GDM1 (cell line): ENCODE measurements at regions not wholly inside any gene's neighbourhood (a gene's known extent, or its start where the extent isn't known, plus 50 kb on each side); places are given as distances from the start of the nearest gene placed in this dataset.

Experiments
- DNase-seq: peaks from one replicate; lab custom pipeline; 2025; lab: John Stamatoyannopoulos, UW

DNA sequence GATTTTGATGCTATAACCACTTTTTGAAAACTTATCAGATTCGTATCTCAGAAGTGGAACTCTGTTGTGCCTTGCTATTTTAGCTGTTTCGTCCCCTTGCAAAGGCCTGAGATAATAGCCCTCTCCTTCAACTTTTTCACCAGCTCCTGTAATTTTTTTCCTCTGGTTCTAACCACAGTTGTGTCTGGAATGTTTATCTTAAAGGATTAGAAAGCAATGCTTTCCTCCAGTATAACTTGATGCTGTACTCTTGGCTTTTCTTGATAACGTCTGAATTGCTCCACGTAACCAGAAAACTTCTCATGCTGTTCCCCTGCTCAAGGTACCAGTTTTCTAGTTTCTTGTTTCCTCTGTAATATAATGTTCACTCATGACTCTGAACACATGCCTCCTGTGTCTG lies 209.4 kb downstream of the DTWD2 start:
- DNase-seq = no peak

DNA sequence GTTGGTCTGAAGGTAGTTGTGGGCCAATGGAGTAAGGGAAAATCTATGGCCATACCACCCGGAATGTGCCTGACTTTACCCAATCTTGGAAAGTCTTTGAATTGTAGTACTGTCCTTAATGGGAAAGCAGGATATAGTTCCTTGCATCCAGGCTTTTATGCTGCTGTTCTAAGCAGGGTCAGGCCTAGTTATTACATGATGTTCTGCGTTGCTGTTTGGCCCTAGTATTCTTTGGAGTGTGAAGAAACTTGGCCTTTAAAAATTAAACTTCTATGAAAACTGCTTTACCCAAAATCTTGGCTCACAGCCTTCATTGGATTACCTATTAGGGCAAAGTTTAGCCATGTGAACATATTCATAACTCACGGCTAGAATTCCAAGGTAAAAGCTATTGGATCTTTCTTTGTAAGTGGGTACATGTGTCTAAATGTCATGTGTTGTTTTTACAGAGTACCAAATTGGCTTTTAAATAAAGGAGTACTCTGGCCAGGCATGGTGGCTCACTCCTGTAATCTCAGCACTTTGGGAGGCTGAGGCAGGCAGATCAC lies 211.1 kb downstream of the DTWD2 start:
- no peak for DNase-seq

DNA sequence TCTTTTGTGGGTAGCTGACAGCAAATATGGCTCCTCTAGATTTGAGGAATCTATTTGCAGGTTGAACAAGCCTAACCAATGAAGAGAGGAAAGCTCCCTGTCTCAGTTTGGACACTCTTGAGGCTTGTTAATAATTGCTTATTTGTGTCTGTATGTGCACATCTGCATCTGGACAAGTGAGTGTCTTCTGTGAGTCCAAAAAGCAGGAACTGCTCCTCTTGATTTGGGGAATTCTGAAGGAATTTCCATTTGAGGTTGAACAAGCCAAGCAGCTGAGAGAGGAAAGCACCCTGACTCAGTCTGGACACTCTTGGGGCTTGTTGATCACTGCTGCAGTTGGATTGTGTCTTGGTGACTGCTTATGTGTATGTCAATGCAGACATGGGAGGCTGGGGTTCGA lies 211.6 kb downstream of the DTWD2 start:
- no peak for DNase-seq

DNA sequence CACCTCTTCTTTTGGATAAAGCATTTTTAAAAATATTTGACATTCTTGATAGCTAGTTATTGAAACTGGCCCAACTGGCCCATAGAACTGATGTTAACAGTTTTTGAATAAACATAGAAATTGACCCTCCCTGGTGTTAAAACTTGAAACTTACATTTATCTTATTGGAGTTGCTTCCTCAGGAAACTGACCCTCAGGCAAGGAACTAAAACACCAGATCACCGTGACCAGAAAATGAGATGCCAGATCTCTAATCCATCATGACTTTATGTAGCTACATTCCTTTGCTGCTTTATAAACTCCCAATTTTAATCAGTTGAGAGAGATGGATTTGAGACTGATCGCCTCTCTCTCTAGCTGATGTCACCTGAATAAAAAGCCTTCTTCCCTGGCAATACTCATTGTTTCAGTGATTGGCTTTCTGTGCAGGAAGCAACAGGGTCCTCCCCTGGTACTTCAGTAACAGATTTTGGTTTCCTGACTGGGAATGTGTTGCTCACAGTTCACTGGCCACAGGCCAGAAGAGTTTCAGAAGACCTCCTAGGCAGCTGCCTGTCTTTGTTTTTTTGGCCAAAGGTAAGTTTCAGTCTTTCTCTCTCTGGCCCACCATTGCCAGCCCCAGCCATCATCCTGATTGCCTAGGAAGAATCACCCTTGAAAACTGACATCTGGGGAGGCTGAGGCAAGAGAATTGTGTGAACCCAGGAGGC lies 212.4 kb downstream of the DTWD2 start:
- no peak for DNase-seq

DNA sequence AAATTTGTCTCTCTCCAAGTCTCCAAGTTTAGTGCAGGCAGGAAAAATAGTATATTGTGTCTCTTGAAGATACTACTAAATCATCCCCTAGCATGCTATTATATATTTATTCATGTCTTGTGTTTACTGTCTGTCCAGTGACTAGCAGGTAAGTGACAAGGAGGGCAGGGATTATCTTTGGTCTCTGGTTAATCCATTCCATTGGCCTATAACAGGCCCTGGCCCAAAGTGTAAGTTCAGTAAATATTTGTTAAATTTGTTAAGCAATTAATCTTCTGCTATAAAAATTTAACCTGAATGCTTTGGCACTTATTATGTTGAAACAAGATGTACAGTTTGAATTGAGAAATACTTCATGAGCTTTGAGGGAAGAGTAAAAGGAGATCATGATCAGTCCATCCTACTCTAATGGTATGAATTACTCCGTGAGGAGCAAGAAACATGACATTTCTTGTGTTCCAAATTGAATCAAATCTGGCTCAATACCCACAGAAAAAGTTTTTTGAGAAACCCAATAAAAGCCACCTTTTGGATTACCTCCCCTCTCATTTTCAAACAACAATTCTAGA lies 219.7 kb downstream of the DTWD2 start:
- no peak for DNase-seq

DNA sequence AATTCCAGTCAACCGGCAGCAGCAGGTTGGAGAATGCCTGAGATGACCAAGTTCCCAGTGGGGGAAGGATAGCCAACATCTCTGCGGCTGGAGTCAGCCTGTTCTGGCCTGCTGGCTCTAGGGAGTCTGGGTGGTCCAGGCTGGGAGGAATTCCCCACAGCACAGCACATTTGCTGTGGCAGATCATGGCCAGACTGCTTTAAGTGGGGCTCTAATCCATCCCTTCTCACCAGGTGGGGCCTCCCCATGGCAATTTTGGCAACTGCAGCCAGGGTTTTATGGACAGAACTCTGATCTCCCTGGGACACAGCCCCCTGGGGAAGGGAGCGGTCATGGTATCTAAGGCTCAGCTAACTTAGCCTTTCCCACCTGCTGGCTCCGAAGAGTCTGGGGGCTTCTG lies 226.1 kb downstream of the DTWD2 start:
- DNase-seq = no peak

DNA sequence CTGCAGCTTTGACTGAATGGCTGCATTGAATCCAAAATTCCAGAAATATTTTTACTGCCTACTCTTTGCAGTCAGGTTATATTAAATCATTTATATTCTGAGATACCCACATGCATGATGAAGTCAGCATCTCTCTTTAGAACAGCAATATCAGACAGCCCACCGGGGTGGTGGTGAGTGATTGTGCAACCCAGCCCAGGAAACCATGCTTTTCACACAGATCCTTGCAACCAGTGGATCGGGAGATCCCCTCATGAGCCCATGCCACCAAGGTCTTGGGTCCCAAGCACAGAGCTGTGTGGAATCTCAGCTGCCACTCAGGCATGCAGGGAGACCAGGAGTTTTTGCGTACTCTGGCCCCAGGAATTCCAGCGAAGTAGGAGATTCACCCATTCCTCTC lies 226.5 kb downstream of the DTWD2 start:
- no peak for DNase-seq

DNA sequence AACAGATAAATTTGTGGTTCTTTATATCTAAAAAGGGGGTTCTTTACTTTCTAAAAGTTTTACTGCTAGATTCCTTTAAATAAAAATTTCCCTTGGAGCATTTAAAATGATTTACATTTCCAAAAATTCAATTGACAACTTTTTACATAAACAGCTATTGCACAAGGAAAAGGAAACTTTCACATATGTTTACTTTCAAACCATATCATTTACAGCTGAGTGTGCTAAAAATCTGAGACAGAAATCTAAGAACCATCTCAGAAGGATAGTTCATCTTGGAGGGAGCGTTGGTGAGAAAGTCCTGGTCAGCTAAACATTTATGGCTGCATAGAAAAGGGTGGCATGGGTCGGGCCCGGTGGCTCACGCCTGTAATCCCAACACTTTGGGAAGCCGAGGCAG lies 235.4 kb downstream of the DTWD2 start:
- no peak for DNase-seq

DNA sequence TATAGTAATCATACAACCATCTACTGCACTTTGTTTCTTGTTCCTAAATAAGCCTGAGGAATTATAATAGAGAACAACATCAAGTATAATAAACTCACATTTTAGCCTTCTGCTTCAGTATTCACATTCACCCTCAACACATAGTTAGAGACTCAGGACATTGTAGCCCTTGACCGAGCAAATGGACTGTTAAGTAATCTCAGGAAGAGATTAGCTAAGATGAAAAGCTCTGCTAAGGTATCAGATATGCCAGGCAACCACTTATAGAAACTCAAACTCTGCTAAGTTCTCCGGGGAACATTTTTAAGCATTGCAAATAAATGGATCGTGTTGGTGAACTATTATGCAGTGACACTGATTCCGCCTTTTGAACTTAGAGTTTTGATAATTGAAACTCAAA lies 252.0 kb downstream of the DTWD2 start:
- no peak for DNase-seq

DNA sequence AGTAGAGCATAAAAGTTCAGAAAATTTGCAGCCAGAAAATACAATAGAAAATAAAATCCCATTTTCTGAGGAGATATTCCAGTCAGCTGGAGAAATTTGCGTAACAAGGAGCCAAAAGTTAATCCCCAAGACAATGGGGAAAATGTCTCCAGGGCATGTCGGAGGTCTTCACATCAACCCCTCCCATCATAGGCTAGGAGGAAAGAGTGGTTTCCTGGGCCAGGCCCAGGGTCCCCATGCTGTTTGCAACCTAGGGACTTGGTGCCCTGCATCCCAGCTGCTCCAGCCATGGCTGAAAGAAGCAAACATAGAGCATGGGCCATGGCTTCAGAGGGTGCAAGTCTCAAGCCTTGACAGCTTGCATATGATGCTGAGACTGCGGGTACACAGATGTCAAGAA lies 255.0 kb downstream of the DTWD2 start:
- no peak for DNase-seq

DNA sequence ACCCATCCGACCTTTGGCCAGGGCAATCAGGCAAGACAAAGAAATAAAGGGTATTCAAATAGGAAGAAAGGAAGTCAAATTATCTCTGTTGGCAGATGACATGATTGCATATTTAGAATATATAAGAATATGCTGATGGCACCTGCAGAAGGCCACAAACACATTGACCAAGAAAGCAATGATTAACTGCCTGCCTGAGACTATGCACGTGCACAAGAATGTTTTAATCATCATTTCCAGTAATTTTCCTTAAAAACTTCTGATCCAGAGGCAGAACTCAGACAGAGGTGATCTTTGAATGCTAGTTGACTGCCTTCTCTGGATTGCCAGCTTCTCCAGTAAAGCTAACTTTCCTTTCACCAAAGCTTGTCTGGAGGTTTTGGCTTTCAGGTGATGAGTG lies 260.2 kb downstream of the DTWD2 start:
- DNase-seq = no peak

DNA sequence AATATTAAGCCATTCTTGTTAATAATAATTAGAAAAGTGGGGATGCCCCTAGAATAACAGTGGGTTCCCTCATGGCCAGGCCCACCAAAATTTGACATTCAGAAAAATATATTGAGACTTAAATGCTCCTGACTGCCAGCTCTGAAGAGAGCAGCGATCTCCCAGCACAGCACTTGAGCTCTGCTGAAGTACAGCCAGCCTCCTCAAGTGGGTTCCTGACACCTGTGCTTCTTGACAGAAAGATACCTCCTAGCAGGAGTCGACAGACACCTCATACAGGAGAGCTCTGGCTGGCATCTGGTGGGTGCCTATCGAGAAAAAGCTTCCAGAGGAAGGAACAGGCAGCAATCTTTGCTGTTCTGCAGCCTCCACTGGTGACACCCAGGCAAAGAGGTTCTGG lies 261.5 kb downstream of the DTWD2 start:
- DNase-seq = no peak

DNA sequence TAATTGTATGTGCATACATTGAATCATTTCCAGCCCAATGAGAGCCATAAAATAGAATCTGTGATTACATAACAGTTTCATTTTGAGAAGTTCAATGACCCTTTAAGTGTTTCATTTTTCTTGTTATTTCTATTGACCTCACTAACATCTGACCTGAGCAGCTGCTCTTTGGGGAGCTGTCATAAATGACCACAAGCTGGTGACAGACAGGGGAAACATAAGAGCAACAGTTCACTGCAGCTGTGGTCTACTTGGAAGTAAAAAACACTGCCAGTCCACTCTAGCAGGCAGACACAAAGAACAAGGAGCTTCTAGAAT lies 265.4 kb downstream of the DTWD2 start:
- DNase-seq = no peak

DNA sequence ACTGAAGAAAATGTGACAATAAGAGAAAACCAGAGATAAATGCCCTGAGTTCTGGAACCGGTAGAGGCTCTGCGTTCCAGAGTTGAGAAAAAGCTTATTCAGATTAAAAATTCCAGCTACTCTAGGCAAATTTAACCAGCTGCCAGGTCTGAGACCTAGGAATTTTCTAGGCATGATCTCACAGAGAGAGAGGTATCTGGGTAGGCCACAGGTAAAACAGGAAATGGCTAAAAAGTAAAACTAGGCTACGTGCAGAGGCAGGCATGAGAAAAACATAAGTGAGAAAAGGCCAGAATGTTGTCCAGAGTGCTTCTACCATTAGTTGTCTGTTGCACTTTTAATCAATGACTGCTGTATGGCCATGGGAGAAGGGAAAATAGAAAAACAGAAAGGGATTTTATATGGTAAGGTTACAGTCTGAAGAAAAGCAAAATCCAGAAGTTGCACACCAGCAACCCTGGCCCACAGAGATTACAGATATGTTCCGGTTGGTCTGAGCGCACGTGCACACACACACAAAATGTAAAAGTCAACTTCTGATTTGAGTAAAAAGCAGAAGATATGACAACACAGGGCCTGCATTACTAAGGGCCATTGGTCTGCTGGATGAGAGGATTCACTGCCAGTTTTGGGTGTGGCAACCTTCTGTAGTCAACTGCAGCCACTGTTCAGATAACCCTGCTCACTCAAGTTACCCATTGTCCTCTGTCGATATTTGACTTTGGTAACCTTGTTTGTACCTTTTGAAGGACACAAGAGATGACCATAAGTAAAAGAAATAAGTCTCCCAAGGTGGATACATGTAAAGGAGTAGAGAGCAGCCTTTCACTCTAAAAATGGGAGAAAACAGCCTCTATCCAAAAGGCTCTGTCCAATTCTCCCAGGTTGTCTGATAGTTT lies 266.0 kb downstream of the DTWD2 start:
- no peak for DNase-seq

DNA sequence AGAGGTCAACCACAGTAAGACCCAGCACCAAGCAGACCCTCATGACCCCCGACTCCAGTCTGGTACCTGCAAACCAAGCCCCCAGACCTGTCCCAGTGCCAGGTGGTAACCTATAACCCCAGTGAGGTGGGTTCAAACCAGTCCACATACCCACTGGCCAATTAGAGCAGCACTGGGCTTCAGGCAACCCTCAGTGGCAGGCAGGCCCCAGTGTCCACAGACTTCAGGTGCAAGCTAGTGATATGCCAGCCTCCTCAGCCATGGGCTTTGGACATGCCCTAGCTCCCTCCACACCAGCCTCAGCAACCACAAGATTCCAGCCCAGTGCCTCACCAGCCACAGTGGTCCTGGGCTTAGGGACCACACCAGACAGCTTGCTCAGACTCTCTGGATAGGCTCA lies 276.6 kb downstream of the DTWD2 start:
- no peak for DNase-seq

DNA sequence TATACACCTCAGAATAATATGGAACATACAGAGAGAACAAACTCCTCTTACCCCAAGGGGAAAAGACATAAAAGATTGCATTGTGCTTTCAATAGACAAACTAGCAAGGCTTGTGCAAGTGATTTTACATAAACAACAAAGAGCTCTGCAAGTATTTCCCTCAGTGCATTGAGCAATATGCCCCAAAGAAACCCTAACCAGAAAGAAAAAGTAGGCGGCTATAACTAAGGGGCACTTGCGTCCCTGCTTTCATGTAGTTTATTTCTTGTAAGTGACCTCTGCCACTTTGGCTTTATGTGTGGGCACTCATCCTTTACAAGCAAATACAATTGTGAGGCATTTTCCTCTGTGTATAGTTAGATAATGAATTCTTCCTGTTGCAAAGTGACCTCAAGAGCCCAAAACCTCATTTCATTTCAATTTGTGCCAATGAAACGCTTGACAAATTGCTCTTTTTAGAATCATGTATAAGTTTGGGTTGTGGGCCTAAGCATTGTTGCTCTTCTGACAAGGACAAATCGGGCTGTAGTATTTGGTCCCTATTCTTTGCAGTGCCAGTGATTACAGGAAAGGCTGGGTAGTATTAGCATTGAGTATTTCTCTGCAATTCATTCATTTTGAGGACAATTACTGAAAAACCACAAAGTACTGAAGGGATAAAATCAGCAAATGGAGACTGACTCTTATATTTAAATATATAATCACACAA lies 282.2 kb downstream of the DTWD2 start:
- no peak for DNase-seq

DNA sequence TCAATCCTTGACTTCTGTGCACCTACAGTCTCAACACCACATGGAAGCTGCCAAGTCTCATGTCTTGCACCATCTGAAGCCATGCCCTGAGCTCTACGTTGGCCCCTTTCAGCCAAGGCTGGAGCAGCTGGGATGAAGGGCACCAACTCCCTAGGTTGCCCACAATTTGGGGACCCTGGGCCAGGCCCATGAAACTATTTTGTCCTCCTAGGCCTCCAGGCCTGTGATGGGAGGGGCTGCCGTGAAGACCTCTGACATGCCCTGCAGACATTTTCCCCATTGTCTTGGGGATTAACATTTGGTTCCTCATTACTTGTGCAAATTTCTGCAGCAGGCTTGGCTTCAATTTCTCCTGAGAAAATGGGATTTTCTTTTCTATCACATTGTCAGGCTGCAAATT lies 285.1 kb downstream of the DTWD2 start:
- DNase-seq = no peak

DNA sequence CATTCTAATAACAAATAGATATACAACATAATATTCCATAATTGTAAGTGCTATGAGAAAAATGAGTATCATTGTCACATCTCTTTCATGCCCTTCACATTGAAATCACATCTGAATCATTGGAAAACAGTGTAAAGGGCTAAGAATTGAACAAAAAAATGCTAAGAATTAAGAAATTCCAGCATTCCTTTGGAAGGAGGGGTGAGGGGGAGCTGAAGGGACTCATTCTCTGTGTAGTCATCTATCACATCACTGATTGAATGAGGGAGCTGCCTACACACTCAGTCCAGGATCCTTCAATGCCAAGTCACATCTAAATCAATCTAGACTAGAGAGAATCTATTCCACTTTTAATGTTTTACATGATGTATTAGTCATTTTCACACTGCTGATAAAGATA lies 286.6 kb downstream of the DTWD2 start:
- no peak for DNase-seq

DNA sequence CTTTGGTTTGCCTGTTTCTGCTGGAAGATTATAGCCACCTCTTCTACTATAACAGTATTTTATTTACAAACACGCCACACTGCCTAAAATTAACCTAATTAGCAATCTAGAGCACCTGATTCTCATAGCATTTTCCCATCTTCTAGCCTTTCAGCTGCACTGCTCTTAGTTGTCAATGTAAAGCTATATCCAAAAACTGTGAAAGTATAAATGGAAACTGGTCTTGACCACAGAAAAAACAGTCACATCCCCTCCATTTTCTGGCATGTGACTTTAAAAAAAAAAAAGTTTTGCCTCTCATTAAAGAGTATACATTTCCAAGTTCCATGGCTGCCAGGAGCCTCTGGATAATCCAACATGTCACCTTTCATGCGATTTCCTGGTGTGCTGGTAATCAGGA lies 287.8 kb downstream of the DTWD2 start:
- DNase-seq = no peak

DNA sequence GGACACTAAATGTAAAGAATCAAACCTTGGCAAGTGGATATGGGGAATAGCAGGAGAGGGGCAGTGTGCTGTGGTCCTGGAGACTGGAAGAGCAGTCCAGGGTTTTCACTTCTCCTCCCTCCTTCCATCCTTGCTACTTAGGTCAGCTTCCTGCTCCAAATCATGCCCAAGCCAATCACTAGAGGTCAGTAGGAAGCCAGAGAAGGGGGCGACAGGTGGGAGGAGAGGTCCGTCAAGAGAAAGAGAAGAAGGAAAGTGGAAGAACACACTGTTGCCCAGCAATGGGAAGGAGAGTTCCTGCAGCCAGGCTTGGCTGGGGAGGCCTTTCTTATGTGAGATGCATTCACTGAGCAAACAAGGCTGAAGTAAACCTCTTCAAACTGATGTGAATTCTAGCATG lies 289.6 kb downstream of the DTWD2 start:
- no peak for DNase-seq

DNA sequence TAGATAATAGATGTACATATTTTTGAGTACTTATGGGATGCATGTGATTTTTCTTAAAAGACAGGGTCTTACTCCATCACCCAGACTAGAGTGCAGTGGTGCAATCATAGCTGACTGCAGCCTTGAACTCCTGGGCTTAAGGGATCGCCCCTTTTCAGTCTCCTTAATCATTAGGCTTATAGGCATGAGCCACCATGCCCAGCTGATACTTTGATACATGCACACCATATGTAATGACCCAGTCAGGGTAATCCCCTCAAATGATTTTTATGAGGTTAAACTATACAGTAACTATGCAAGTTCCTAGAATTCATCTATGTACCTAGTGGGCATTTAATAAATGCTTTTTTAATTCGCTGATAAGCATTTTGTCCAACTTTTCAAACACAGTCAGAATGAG lies 292.3 kb downstream of the DTWD2 start:
- no peak for DNase-seq

DNA sequence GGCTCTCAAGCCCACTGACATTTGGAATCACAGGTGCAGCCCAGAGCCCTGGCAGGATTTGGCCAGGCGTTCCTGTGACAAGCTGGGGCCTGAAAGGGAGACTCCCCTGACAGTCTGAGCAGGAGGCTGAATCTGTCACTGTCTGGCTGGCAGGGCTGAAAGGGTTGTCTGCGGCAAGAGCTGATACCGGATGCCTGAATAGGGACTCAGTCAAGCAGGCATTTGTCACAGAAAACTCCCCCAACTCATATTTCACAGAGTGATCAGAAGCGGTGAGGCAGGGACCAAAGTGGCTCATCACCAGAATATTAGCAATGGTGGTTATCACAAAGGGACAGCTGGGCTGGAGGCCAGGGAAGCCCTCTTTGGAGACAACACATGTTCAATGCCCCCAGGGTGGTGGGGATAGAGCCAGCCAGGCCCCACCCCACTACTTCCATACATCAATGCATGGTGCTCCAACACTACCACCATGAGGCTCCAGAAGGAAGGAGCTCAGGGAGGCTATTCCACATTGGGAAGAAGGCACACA lies 295.5 kb downstream of the DTWD2 start:
- no peak for DNase-seq
